ENCODE measurements at regions not wholly inside any gene's neighbourhood (a gene's known extent, or its start where the extent isn't known, plus 50 kb on each side); places are given as distances from the start of the nearest gene placed in this dataset.

- TF ChIP-seq CTCF (IDR thresholded peaks at IDR 0.05) (no peak), EP300 (IDR thresholded peaks at IDR 0.05) (no peak), POLR2A (IDR thresholded peaks at IDR 0.05) (no peak), POLR2AphosphoS5 (IDR thresholded peaks at IDR 0.05) (no peak)
- Histone ChIP-seq H3K9me3 (no peaks in the 10 kb centered on the region), H3K27me3 (no peaks in the 10 kb centered on the region), H3K4me3 (no peak overlapping the region), H3K4me1 (no peaks in the 10 kb centered on the region), H3K36me3 (no peaks in the 10 kb centered on the region), H3K27ac (no peak overlapping the region)
- ATAC-seq (ENCODE audit: low FRiP score in 2 of 2) (no peak), DNase-seq (no peak)
- 69 to 87% methylated on average over 4 of the region's 4 CpGs for WGBS, 2 donors
Measured at GRCh38 chr1:95497566-95497965, 263.6 kb downstream of the RWDD3 start.

DNA sequence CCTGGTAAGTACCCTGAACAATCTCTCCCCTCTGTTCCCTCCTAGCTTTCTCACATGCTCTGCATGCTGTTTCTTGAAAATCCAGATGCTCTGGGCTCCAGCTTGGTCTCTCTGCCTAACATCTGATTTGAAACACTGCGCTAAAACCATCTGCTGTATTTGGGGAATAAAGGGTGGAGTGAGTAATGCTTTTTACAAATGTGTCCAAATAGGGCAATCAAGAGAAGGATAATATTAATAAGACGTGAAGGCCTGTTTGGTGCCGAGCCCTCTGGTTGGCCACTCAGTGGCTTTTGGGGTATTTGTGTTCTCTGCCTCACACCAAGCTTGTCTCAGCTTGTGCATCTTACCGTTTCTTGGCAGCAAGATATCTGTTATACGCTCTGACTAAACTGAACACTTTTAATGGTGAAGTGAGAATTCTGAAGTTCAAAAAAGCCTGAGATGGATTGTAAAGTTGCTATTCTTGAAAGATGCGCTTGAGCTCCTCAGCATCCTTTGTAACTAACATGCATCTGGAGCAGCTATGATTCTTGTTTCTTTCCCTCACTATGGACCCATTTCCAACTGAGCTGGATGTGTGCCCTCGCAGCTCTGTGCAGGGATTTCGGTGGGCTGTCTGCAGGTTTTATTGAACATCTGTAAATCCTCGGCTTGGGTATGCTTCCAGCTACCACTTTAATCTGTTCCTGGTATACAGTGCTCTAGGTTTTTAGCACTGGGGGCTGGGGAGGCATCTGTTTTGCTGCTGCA is 269.4 kb downstream of the RWDD3 start:
- 82 to 85% methylated on average over 9 of the region's 9 CpGs for WGBS, 2 donors
- ATAC-seq (ENCODE audit: low FRiP score in 2 of 2), result no peak
- Histone ChIP-seq H3K9me3 (no peaks in the 10 kb centered on the region), H3K4me1 (no peaks in the 10 kb centered on the region), H3K27me3 (no peaks in the 10 kb centered on the region), H3K27ac (no peak overlapping the region), H3K36me3 (no peaks in the 10 kb centered on the region), H3K4me3 (no peak overlapping the region)
- DNase-seq, result no peak
- no peak for TF ChIP-seq CTCF (IDR thresholded peaks at IDR 0.05)
- TF ChIP-seq POLR2AphosphoS5 (IDR thresholded peaks at IDR 0.05), result no peak
- no peak for TF ChIP-seq POLR2A (IDR thresholded peaks at IDR 0.05)
- TF ChIP-seq EP300 (IDR thresholded peaks at IDR 0.05), result no peak

DNA sequence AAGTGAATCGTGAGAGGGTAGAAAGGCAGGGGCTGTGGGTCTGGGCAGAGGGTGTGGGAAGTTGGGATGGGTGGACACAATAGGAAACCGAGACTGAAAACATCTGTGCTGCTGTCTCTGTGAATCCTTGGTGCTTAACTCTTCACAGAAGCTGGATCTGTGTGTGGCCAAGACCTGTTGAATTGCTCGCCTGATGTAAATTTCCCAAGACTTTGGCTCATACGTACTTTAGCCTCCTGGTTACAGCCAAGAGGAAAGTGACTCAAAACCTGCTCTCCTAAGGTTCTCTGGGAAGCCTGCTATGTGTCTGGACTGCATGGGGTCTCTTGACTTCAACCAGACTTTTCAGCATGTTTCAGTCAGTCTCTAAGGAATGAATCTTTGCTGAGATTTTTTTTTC is 270.3 kb downstream of the RWDD3 start:
- WGBS, 2 donors, result 78 to 80% methylated on average over 4 of the region's 4 CpGs
- Histone ChIP-seq H3K36me3 (no peaks in the 10 kb centered on the region), H3K27me3 (no peaks in the 10 kb centered on the region), H3K27ac (no peak overlapping the region), H3K4me1 (no peaks in the 10 kb centered on the region), H3K9me3 (no peaks in the 10 kb centered on the region), H3K4me3 (no peak overlapping the region)
- DNase-seq (no peak), ATAC-seq (ENCODE audit: low FRiP score in 2 of 2) (no peak)
- TF ChIP-seq POLR2AphosphoS5 (IDR thresholded peaks at IDR 0.05) (no peak), CTCF (IDR thresholded peaks at IDR 0.05) (no peak), EP300 (IDR thresholded peaks at IDR 0.05) (no peak), POLR2A (IDR thresholded peaks at IDR 0.05) (no peak)

DNA sequence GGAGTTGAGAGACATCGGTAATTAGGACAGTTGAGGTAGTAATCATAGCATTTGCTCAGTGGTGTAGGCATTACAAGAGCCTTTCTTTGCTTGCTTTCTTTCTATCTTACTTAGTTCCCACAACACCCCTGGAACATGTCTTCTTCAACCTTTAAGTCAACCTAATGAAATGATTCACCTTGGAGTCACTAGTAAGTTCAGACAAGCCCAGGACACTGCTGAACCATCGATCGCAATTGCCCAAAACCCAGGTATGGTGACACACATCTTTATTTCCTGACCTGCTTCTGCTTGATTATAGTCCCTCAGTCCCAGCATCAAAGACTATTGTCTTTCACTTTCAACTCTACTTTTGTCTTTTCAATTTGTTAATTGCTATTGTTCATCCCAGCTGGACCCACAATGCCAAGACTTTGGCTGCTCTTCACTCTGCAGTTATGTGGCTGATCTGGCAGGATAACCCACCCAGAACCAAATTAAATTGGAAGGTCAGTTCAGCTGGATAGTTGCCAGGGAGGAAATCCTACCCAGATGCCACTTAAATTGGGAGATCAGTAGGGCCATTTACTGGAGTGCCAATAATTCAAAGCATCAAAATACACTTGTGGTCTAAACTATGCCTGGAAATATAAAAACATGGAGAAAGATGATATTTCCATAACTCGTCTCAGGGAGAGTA is 272.9 kb downstream of the RWDD3 start:
- Histone ChIP-seq H3K9me3 (no peaks in the 10 kb centered on the region), H3K4me3 (no peak overlapping the region), H3K4me1 (no peaks in the 10 kb centered on the region), H3K27ac (no peak overlapping the region), H3K27me3 (no peaks in the 10 kb centered on the region), H3K36me3 (no peaks in the 10 kb centered on the region)
- no peak for DNase-seq
- ATAC-seq (ENCODE audit: low FRiP score in 2 of 2), result no peak
- TF ChIP-seq POLR2A (IDR thresholded peaks at IDR 0.05) (no peak), POLR2AphosphoS5 (IDR thresholded peaks at IDR 0.05) (no peak), CTCF (IDR thresholded peaks at IDR 0.05) (no peak), EP300 (IDR thresholded peaks at IDR 0.05) (no peak)
- 88 to 89% methylated on average over 4 of the region's 4 CpGs for WGBS, 2 donors

Measured in upper lobe of left lung (tissue), 6 donors.